ENCODE measurements at regions not wholly inside any gene's neighbourhood (a gene's known extent, or its start where the extent isn't known, plus 50 kb on each side); places are given as distances from the start of the nearest gene placed in this dataset.

GRCh38 chr12:124462750-124463149, 104.7 kb downstream of the NCOR2 start:
- no peaks in the 10 kb centered on the region for H3K9me2 ChIP-seq (ENCODE audit: insufficient read depth, low read length)
- H4K20me1 ChIP-seq (ENCODE audit: insufficient read depth, low read length) = no peaks in the 10 kb centered on the region
- peaks cover 5% of the 10 kb centered on the region; the same call in 1 of the 2 replicates for H3K9me3 ChIP-seq (ENCODE audit: low read length)
- DNase-seq (ENCODE audit: low spot score) = no peak
- H2AFZ ChIP-seq (ENCODE audit: low read length) = no peak overlapping the region
- CTCF ChIA-PET (ENCODE audit: unreplicated experiment) = no interaction called here
- POLR2A ChIA-PET = no interaction called here
- H3K4me2 ChIP-seq (ENCODE audit: low read length) = no peak overlapping the region
- TF ChIP-seq CTCF (conservative IDR thresholded peaks at IDR 0.05; ENCODE audit: low read length) (no peak), EZH2phosphoT487 (IDR thresholded peaks at IDR 0.05; ENCODE audit: borderline replicate concordance, low read depth, low read length) (no peak)
- H3K36me3 ChIP-seq (ENCODE audit: insufficient read depth, low read length) = peaks cover 34% of the 10 kb centered on the region
- no TSS peak for BruUV-seq (replicated peaks)
- no peak overlapping the region for H3K27ac ChIP-seq (ENCODE audit: low read depth, low read length, poor library complexity, severe bottlenecking)
- H3K79me2 ChIP-seq (ENCODE audit: insufficient read depth, low read depth, low read length) = no peaks in the 10 kb centered on the region
- intact Hi-C loops (cut with micrococcal nuclease; ENCODE audit: unreplicated experiment) = no loop called here
- H3K4me3 ChIP-seq (ENCODE audit: low read depth, low read length, poor library complexity, severe bottlenecking) = no peak overlapping the region
- peaks cover 23% of the 10 kb centered on the region for H3K4me1 ChIP-seq (ENCODE audit: insufficient read depth, low read length, poor library complexity, severe bottlenecking)

DNA sequence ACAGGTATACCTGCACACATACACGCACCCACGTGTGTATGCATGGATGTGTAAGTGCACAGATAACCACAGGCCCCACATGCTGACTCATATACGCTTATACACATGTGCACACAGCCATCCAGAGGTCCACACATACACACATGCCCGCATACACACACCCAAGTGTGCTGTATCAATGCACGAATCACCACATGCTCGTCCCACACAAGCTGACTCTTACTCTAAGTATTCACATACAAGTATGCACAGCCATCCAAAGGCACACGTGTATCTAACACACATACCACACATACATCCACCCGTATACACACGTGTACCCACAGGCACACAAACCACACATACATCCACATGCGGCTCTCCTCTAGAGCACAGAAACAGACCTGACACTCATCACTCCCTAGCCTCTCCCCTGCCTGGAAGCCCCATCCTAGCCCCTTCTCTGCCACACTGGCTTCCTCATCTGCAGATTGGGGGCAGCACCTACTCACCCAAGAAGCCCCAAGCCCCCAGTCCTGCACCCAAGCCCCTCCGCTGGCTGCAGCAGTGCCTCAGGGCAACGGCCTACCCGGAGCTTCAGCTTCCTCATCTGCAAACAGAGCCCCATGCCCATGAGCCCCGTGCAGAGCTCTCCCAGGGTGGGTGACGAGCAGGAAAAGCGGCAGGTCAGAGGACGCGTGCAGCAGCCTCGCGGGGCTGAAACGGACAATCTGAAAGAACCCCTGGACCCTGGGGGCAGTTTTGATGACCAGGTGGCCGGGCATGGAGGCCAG, 105.4 kb downstream of the NCOR2 start:
- peaks cover 28% of the 10 kb centered on the region for H3K4me1 ChIP-seq (ENCODE audit: insufficient read depth, low read length, poor library complexity, severe bottlenecking)
- TF ChIP-seq EZH2phosphoT487 (IDR thresholded peaks at IDR 0.05; ENCODE audit: borderline replicate concordance, low read depth, low read length) (no peak), CTCF (conservative IDR thresholded peaks at IDR 0.05; ENCODE audit: low read length) (no peak)

DNA sequence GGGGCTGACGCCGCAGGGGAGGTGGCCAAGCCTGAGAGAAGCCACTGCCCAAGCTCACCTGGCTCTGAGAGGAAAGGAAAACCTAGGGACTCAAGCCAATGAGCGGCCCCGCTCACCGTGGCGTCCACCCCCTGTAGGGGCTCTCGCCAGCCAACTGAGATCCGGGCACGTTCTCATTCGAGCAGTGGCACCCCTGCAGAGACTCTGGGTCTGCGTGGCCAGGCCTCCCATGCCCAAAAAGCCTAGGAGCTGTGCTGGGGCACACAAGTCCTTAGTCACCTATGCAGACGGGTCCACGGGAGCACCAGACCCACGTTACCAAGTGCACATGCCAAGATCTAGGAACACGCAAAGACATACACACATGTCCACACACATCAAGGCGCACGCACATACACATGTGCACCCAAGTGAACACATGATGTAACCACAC, 106.2 kb downstream of the NCOR2 start:
- peaks cover 22% of the 10 kb centered on the region for H3K4me1 ChIP-seq (ENCODE audit: insufficient read depth, low read length, poor library complexity, severe bottlenecking)
- H3K9me3 ChIP-seq (ENCODE audit: low read length) = peaks cover 5% of the 10 kb centered on the region; the same call in 1 of the 2 replicates
- DNase-seq (ENCODE audit: low spot score) = no peak
- peaks cover 37% of the 10 kb centered on the region for H3K36me3 ChIP-seq (ENCODE audit: insufficient read depth, low read length)
- no peak overlapping the region for H3K4me2 ChIP-seq (ENCODE audit: low read length)
- H3K9me2 ChIP-seq (ENCODE audit: insufficient read depth, low read length) = no peaks in the 10 kb centered on the region
- H2AFZ ChIP-seq (ENCODE audit: low read length) = no peak overlapping the region
- POLR2A ChIA-PET = no interaction called here
- no peaks in the 10 kb centered on the region for H3K79me2 ChIP-seq (ENCODE audit: insufficient read depth, low read depth, low read length)
- H4K20me1 ChIP-seq (ENCODE audit: insufficient read depth, low read length) = no peaks in the 10 kb centered on the region
- no peak overlapping the region for H3K4me3 ChIP-seq (ENCODE audit: low read depth, low read length, poor library complexity, severe bottlenecking)
- no peak overlapping the region for H3K27ac ChIP-seq (ENCODE audit: low read depth, low read length, poor library complexity, severe bottlenecking)
- BruUV-seq (replicated peaks) = no TSS peak
- CTCF ChIA-PET (ENCODE audit: unreplicated experiment) = interaction anchor here (0.7 kb wide), 1 partner anchor 246 kb away, joined by 3 read pairs; no protein-coding TSS in a partner anchor
- intact Hi-C loops (cut with micrococcal nuclease; ENCODE audit: unreplicated experiment) = no loop called here
- TF ChIP-seq CTCF (conservative IDR thresholded peaks at IDR 0.05; ENCODE audit: low read length) (no peak), EZH2phosphoT487 (IDR thresholded peaks at IDR 0.05; ENCODE audit: borderline replicate concordance, low read depth, low read length) (no peak)

More for the DNA sequence above, 105.4 kb downstream of the NCOR2 start:
- H3K4me2 ChIP-seq (ENCODE audit: low read length) = no peak overlapping the region
- no peaks in the 10 kb centered on the region for H3K79me2 ChIP-seq (ENCODE audit: insufficient read depth, low read depth, low read length)
- ChIA-PET POLR2A (no interaction called here), CTCF (ENCODE audit: unreplicated experiment) (interaction anchor here (0.7 kb wide), 1 partner anchor 246 kb away, joined by 3 read pairs; no protein-coding TSS in a partner anchor)
- no TSS peak for BruUV-seq (replicated peaks)
- intact Hi-C loops (cut with micrococcal nuclease; ENCODE audit: unreplicated experiment) = no loop called here
- peaks cover 5% of the 10 kb centered on the region; the same call in 1 of the 2 replicates for H3K9me3 ChIP-seq (ENCODE audit: low read length)
- no peaks in the 10 kb centered on the region for H3K9me2 ChIP-seq (ENCODE audit: insufficient read depth, low read length)
- H3K4me3 ChIP-seq (ENCODE audit: low read depth, low read length, poor library complexity, severe bottlenecking) = no peak overlapping the region
- DNase-seq (ENCODE audit: low spot score) = no peak
- no peaks in the 10 kb centered on the region for H4K20me1 ChIP-seq (ENCODE audit: insufficient read depth, low read length)
- H2AFZ ChIP-seq (ENCODE audit: low read length) = no peak overlapping the region
- H3K36me3 ChIP-seq (ENCODE audit: insufficient read depth, low read length) = peaks cover 34% of the 10 kb centered on the region
- no peak overlapping the region for H3K27ac ChIP-seq (ENCODE audit: low read depth, low read length, poor library complexity, severe bottlenecking)

All from OCI-LY7 (cell line).